Right lobe of liver (tissue), 4 donors: ENCODE measurements at regions not wholly inside any gene's neighbourhood (a gene's known extent, or its start where the extent isn't known, plus 50 kb on each side); places are given as distances from the start of the nearest gene placed in this dataset.

ENCODE experiments used
- CTCF ChIP-seq, 4 donors: fragments of 200-600 bp in 3 of 4; fragments of 450-650 bp in 1 of 4; IDR thresholded peaks; one replicate each; pipeline versions ENCODE4 v1.5.1 to v1.8.0; 2016 to 2022; ENCODE audit warnings: antibody characterized with exemption in 4 of 4, mild to moderate bottlenecking in 2 of 4
- POLR2A ChIP-seq: fragments of 450-650 bp; IDR thresholded peaks from one replicate; pipeline ENCODE4 v1.6.1; 2017; ENCODE audit warnings: antibody characterized with exemption, mild to moderate bottlenecking
- donor health status: DM: no; HTN: no; CAD: no.
- donor health status: DM: no; HTN: no; CAD: no.
- donor health status: DM: no; HTN: yes; CAD: no.

GRCh38 chr3:27596921-27597320 is 112.7 kb upstream of the SLC4A7 start:
- no peak for TF ChIP-seq CTCF (IDR thresholded peaks at IDR 0.05)
- TF ChIP-seq POLR2A: no peak
